ENCODE measurements at regions not wholly inside any gene's neighbourhood (a gene's known extent, or its start where the extent isn't known, plus 50 kb on each side); places are given as distances from the start of the nearest gene placed in this dataset.

- Histone ChIP-seq H3K27ac (ENCODE audit: low read depth, low read length) (no peak overlapping the region), H3K4me2 (ENCODE audit: low read depth, low read length, poor library complexity, severe bottlenecking) (no peak overlapping the region), H3K9me2 (replicated peaks; ENCODE audit: insufficient read depth, low read length) (no peaks in the 10 kb centered on the region; the same call in 1 of the 2 replicates), H2AFZ (ENCODE audit: low read depth, low read length, severe bottlenecking) (no peak overlapping the region), H3K9ac (ENCODE audit: low read length) (no peak overlapping the region), H3F3A (ENCODE audit: insufficient read depth) (no peaks in the 10 kb centered on the region), H3K4me3 (ENCODE audit: insufficient read depth, low read length, poor library complexity, severe bottlenecking) (no peak overlapping the region), H3K9me3 (ENCODE audit: insufficient read depth, low read length) (no peaks in the 10 kb centered on the region), H3K36me3 (ENCODE audit: low read length) (no peaks in the 10 kb centered on the region), H3K27me3 (ENCODE audit: low read length) (no peaks in the 10 kb centered on the region), H3K79me2 (ENCODE audit: insufficient read depth, low read length) (no peaks in the 10 kb centered on the region), H4K20me1 (ENCODE audit: low read depth, low read length) (no peaks in the 10 kb centered on the region)
- TF ChIP-seq EZH2phosphoT487 (conservative IDR thresholded peaks at IDR 0.05; ENCODE audit: low read length) (no peak), CTCF (IDR thresholded peaks at IDR 0.05; ENCODE audit: insufficient read depth, low read length, poor library complexity, severe bottlenecking) (no peak)
These were observed 833.8 kb upstream of the RBFOX1 start for GRCh38 chr16:6498858-6499257.

GRCh38 chr16:6496996-6497395 is 835.6 kb upstream of the RBFOX1 start:
- Histone ChIP-seq H3K9me2 (replicated peaks; ENCODE audit: insufficient read depth, low read length) (no peaks in the 10 kb centered on the region; the same call in 1 of the 2 replicates), H3K9me3 (ENCODE audit: insufficient read depth, low read length) (no peaks in the 10 kb centered on the region), H3F3A (ENCODE audit: insufficient read depth) (no peaks in the 10 kb centered on the region), H2AFZ (ENCODE audit: low read depth, low read length, severe bottlenecking) (no peak overlapping the region), H3K36me3 (ENCODE audit: low read length) (no peaks in the 10 kb centered on the region), H3K79me2 (ENCODE audit: insufficient read depth, low read length) (no peaks in the 10 kb centered on the region), H3K4me3 (ENCODE audit: insufficient read depth, low read length, poor library complexity, severe bottlenecking) (no peak overlapping the region), H3K27me3 (ENCODE audit: low read length) (no peaks in the 10 kb centered on the region), H3K27ac (ENCODE audit: low read depth, low read length) (no peak overlapping the region), H4K20me1 (ENCODE audit: low read depth, low read length) (no peaks in the 10 kb centered on the region), H3K4me2 (ENCODE audit: low read depth, low read length, poor library complexity, severe bottlenecking) (no peak overlapping the region), H3K9ac (ENCODE audit: low read length) (no peak overlapping the region)
- no peak for TF ChIP-seq EZH2phosphoT487 (conservative IDR thresholded peaks at IDR 0.05; ENCODE audit: low read length)

GRCh38 chr16:6495486-6496210 is 837.0 kb upstream of the RBFOX1 start:
- Histone ChIP-seq H3F3A (ENCODE audit: insufficient read depth) (no peaks in the 10 kb centered on the region), H3K4me2 (ENCODE audit: low read depth, low read length, poor library complexity, severe bottlenecking) (no peak overlapping the region), H3K27me3 (ENCODE audit: low read length) (no peaks in the 10 kb centered on the region), H3K4me3 (ENCODE audit: insufficient read depth, low read length, poor library complexity, severe bottlenecking) (no peak overlapping the region), H3K9me3 (ENCODE audit: insufficient read depth, low read length) (no peaks in the 10 kb centered on the region), H2AFZ (ENCODE audit: low read depth, low read length, severe bottlenecking) (no peak overlapping the region), H3K36me3 (ENCODE audit: low read length) (no peaks in the 10 kb centered on the region), H3K9ac (ENCODE audit: low read length) (no peak overlapping the region), H3K27ac (ENCODE audit: low read depth, low read length) (no peak overlapping the region), H4K20me1 (ENCODE audit: low read depth, low read length) (no peaks in the 10 kb centered on the region), H3K9me2 (replicated peaks; ENCODE audit: insufficient read depth, low read length) (no peaks in the 10 kb centered on the region), H3K79me2 (ENCODE audit: insufficient read depth, low read length) (no peaks in the 10 kb centered on the region)
- TF ChIP-seq EZH2phosphoT487 (conservative IDR thresholded peaks at IDR 0.05; ENCODE audit: low read length) (no peak), CTCF (IDR thresholded peaks at IDR 0.05; ENCODE audit: insufficient read depth, low read length, poor library complexity, severe bottlenecking) (no peak)

GRCh38 chr16:6494716-6495115 is 837.9 kb upstream of the RBFOX1 start:
- TF ChIP-seq CTCF (IDR thresholded peaks at IDR 0.05; ENCODE audit: insufficient read depth, low read length, poor library complexity, severe bottlenecking), result no peak
- no peak for TF ChIP-seq EZH2phosphoT487 (conservative IDR thresholded peaks at IDR 0.05; ENCODE audit: low read length)
- H3K27ac ChIP-seq (ENCODE audit: low read depth, low read length), result no peak overlapping the region
- no peaks in the 10 kb centered on the region for H3K36me3 ChIP-seq (ENCODE audit: low read length)
- H3K9ac ChIP-seq (ENCODE audit: low read length), result no peak overlapping the region
- no peaks in the 10 kb centered on the region for H3K9me2 ChIP-seq (replicated peaks; ENCODE audit: insufficient read depth, low read length)
- H3K9me3 ChIP-seq (ENCODE audit: insufficient read depth, low read length), result no peaks in the 10 kb centered on the region
- no peak overlapping the region for H2AFZ ChIP-seq (ENCODE audit: low read depth, low read length, severe bottlenecking)
- H4K20me1 ChIP-seq (ENCODE audit: low read depth, low read length), result no peaks in the 10 kb centered on the region
- no peaks in the 10 kb centered on the region for H3K79me2 ChIP-seq (ENCODE audit: insufficient read depth, low read length)
- H3K27me3 ChIP-seq (ENCODE audit: low read length), result no peaks in the 10 kb centered on the region
- H3K4me3 ChIP-seq (ENCODE audit: insufficient read depth, low read length, poor library complexity, severe bottlenecking), result no peak overlapping the region
- H3K4me2 ChIP-seq (ENCODE audit: low read depth, low read length, poor library complexity, severe bottlenecking), result no peak overlapping the region
- no peaks in the 10 kb centered on the region for H3F3A ChIP-seq (ENCODE audit: insufficient read depth)

Measured in SU-DHL-6 (cell line).